Mesenchymal stem cell (in vitro differentiated cells and primary cell): ENCODE measurements at regions not wholly inside any gene's neighbourhood (a gene's known extent, or its start where the extent isn't known, plus 50 kb on each side); places are given as distances from the start of the nearest gene placed in this dataset.

Experiments used
- DNase-seq: peaks from one replicate; pipeline ENCODE4 v3.0.0-alpha.2; 2013
- H2AFZ ChIP-seq: one replicate; pipeline ENCODE4 v1.6.1; 2013; ENCODE audit warnings: low read depth, mild to moderate bottlenecking, control low read depth, inconsistent platforms, low read length, moderate library complexity
- H2AK5ac ChIP-seq: 2 replicates; pipeline ENCODE4 v1.6.1; 2013; ENCODE audit warnings: low read length, moderate library complexity, mild to moderate bottlenecking, inconsistent platforms; ENCODE audit not compliant: severe bottlenecking
- H2BK120ac ChIP-seq: one replicate; pipeline ENCODE4 v1.6.1; 2013; ENCODE audit warnings: low read depth, mild to moderate bottlenecking, inconsistent platforms, low read length, moderate library complexity
- H2BK12ac ChIP-seq, 2 experiments: one replicate each; pipeline ENCODE4 v1.6.1; 2013; ENCODE audit warnings: inconsistent platforms in 2 of 2, low read length in 2 of 2, mild to moderate bottlenecking in 2 of 2, moderate library complexity in 2 of 2, control low read depth in 1 of 2
- H2BK15ac ChIP-seq: one replicate; pipeline ENCODE4 v1.6.1; 2013; ENCODE audit warnings: mild to moderate bottlenecking, low read depth, inconsistent platforms; ENCODE audit not compliant: poor library complexity, severe bottlenecking
- H2BK5ac ChIP-seq: 2 replicates; pipeline ENCODE4 v1.6.1; 2013; ENCODE audit warnings: low read depth, mild to moderate bottlenecking, low read length, control low read depth, inconsistent platforms; ENCODE audit not compliant: poor library complexity, severe bottlenecking
- H3K14ac ChIP-seq, 2 experiments: one replicate each; pipeline ENCODE4 v1.6.1; 2013; ENCODE audit warnings: inconsistent platforms in 2 of 2, low read length in 2 of 2, control low read depth in 1 of 2, mild to moderate bottlenecking in 1 of 2, moderate library complexity in 1 of 2
- H3K18ac ChIP-seq, 2 experiments: one replicate each; pipeline ENCODE4 v1.6.1; 2013; ENCODE audit warnings: inconsistent platforms in 2 of 2, low read length in 2 of 2, control low read depth in 1 of 2, low read depth in 1 of 2, mild to moderate bottlenecking in 1 of 2
- H3K23ac ChIP-seq, 2 experiments: one replicate each; pipeline ENCODE4 v1.6.1; 2013; ENCODE audit warnings: inconsistent platforms in 2 of 2, low read length in 2 of 2, mild to moderate bottlenecking in 2 of 2, moderate library complexity in 2 of 2, control low read depth in 1 of 2
- H3K27ac ChIP-seq: 2 replicates; pipeline ENCODE4 v1.5.1; 2013; ENCODE audit warnings: mild to moderate bottlenecking, moderate library complexity, low read length, control low read depth, inconsistent platforms; ENCODE audit not compliant: poor library complexity, severe bottlenecking
- H3K27me3 ChIP-seq, 2 experiments: 2 replicates each; pipeline versions ENCODE4 v1.6.1 to v1.7.0; 2013; ENCODE audit warnings: low read length in 2 of 2, mild to moderate bottlenecking in 2 of 2, moderate library complexity in 2 of 2, control low read depth in 1 of 2, inconsistent platforms in 1 of 2; ENCODE audit not compliant: control insufficient read depth in 1 of 2, insufficient read depth in 1 of 2
- H3K36me3 ChIP-seq, 2 experiments: 2 replicates each; pipeline versions ENCODE4 v1.6.1 to v1.7.0; 2013; ENCODE audit warnings: low read length in 2 of 2, control low read depth in 1 of 2, inconsistent platforms in 1 of 2, low read depth in 1 of 2, mild to moderate bottlenecking in 1 of 2; ENCODE audit not compliant: insufficient read depth in 2 of 2, control insufficient read depth in 1 of 2
- H3K4ac ChIP-seq, 2 experiments: one replicate each; pipeline ENCODE4 v1.6.1; 2013; ENCODE audit warnings: inconsistent platforms in 2 of 2, low read length in 2 of 2, mild to moderate bottlenecking in 2 of 2, moderate library complexity in 2 of 2, control low read depth in 1 of 2, low read depth in 1 of 2
- H3K4me1 ChIP-seq: 2 replicates; pipeline ENCODE4 v1.6.1; 2013; ENCODE audit warnings: low read depth, low read length, control low read depth; ENCODE audit not compliant: control insufficient read depth, insufficient read depth
- H3K4me2 ChIP-seq: 2 replicates; pipeline ENCODE4 v1.6.1; 2013; ENCODE audit warnings: low read length, mild to moderate bottlenecking, inconsistent platforms; ENCODE audit not compliant: poor library complexity, severe bottlenecking
- H3K4me3 ChIP-seq, 2 experiments: 2 replicates each; pipeline versions ENCODE4 v1.5.1 to v1.7.0; 2013; ENCODE audit warnings: low read length in 2 of 2, mild to moderate bottlenecking in 2 of 2, control low read depth in 1 of 2, low read depth in 1 of 2; ENCODE audit not compliant: insufficient read depth in 1 of 2
- H3K79me1 ChIP-seq: replicated peaks from 2 replicates; pipeline ENCODE4 v1.6.1; 2013; ENCODE audit warnings: mild to moderate bottlenecking, control low read depth, low read length, inconsistent platforms; ENCODE audit not compliant: poor library complexity, severe bottlenecking
- H3K9ac ChIP-seq: 2 replicates; pipeline ENCODE4 v1.7.0; 2013; ENCODE audit warnings: mild to moderate bottlenecking, low read length, moderate library complexity
- H3K9me3 ChIP-seq: 2 replicates; pipeline ENCODE4 v1.7.0; 2013; ENCODE audit warnings: mild to moderate bottlenecking, low read length; ENCODE audit not compliant: control insufficient read depth
- H4K8ac ChIP-seq: one replicate; pipeline ENCODE4 v1.6.1; 2013; ENCODE audit warnings: inconsistent platforms, mild to moderate bottlenecking, low read length, moderate library complexity
- H4K91ac ChIP-seq: one replicate; pipeline ENCODE4 v1.6.1; 2013; ENCODE audit warnings: mild to moderate bottlenecking, low read length, inconsistent platforms
- WGBS: methylation state at CpG from one replicate; pipeline ENCODE4 v1.1.7; 2013; ENCODE audit warnings: mixed read lengths; 5-methylcytosine and 5-hydroxymethylcytosine counted together

GRCh38 chr4:138919094-138919936 is 96.3 kb upstream of the NOCT start:
- peak; percentile 83 for DNase-seq
- H3K18ac ChIP-seq, result no peak overlapping the region
- H3K9ac ChIP-seq, result peak overlapping the region; percentile 77
- no peak overlapping the region for H4K8ac ChIP-seq
- H3K14ac ChIP-seq, result no peak overlapping the region
- H4K91ac ChIP-seq, result no peak overlapping the region
- no peaks in the 10 kb centered on the region for H3K36me3 ChIP-seq
- no peak overlapping the region for H3K27ac ChIP-seq
- H3K4ac ChIP-seq, result no peak overlapping the region
- WGBS, result 46% methylated on average over 23 of the region's 27 CpGs
- peak overlapping the region in 1 of 2 experiments; percentile 39 for H3K4me3 ChIP-seq
- H3K4me2 ChIP-seq, result peak overlapping the region; percentile 32
- H2AK5ac ChIP-seq, result peak overlapping the region; percentile 47
- H3K9me3 ChIP-seq, result no peaks in the 10 kb centered on the region
- H2BK120ac ChIP-seq, result no peak overlapping the region
- H2BK5ac ChIP-seq, result no peak overlapping the region
- H3K79me1 ChIP-seq, result no peaks in the 10 kb centered on the region
- H2BK15ac ChIP-seq, result no peak overlapping the region
- H3K23ac ChIP-seq, result no peak overlapping the region
- no peak overlapping the region for H2AFZ ChIP-seq
- H3K27me3 ChIP-seq, result no peaks in the 10 kb centered on the region
- H2BK12ac ChIP-seq, result no peak overlapping the region
- peaks cover 4% of the 10 kb centered on the region for H3K4me1 ChIP-seq

GRCh38 chr4:138918169-138918869 is 97.3 kb upstream of the NOCT start:
- 92% methylated on average over 15 of the region's 15 CpGs for WGBS
- Histone ChIP-seq H4K91ac (no peak overlapping the region), H3K4me1 (peaks cover 4% of the 10 kb centered on the region), H2BK5ac (no peak overlapping the region), H2BK12ac (no peak overlapping the region), H4K8ac (no peak overlapping the region), H2AFZ (no peak overlapping the region), H2AK5ac (peak overlapping the region; percentile 13), H3K4me2 (no peak overlapping the region), H3K79me1 (no peaks in the 10 kb centered on the region), H3K18ac (no peak overlapping the region), H3K27ac (no peak overlapping the region), H3K4ac (no peak overlapping the region), H3K4me3 (peak overlapping the region in 1 of 2 experiments; percentile 39), H3K27me3 (no peaks in the 10 kb centered on the region), H3K14ac (no peak overlapping the region), H3K9ac (peak overlapping the region; percentile 77), H2BK15ac (no peak overlapping the region), H3K9me3 (no peaks in the 10 kb centered on the region), H2BK120ac (no peak overlapping the region), H3K23ac (no peak overlapping the region), H3K36me3 (no peaks in the 10 kb centered on the region)
- DNase-seq, result no peak

GRCh38 chr4:138916763-138917162 is 98.8 kb upstream of the NOCT start:
- H2BK15ac ChIP-seq, result no peak overlapping the region
- H3K9ac ChIP-seq, result no peak overlapping the region
- no peak overlapping the region for H4K8ac ChIP-seq
- H2AFZ ChIP-seq, result no peak overlapping the region
- no peak overlapping the region for H4K91ac ChIP-seq
- no peak overlapping the region for H2BK120ac ChIP-seq
- no peak overlapping the region for H3K4ac ChIP-seq
- no peak overlapping the region for H3K18ac ChIP-seq
- no peak overlapping the region for H2BK12ac ChIP-seq
- H2AK5ac ChIP-seq, result no peak overlapping the region
- no peak overlapping the region for H3K4me2 ChIP-seq
- no peaks in the 10 kb centered on the region for H3K27me3 ChIP-seq
- no peaks in the 10 kb centered on the region for H3K79me1 ChIP-seq
- WGBS, result 100% methylated on average over 1 of the region's 1 CpG
- H2BK5ac ChIP-seq, result no peak overlapping the region
- H3K36me3 ChIP-seq, result no peaks in the 10 kb centered on the region
- DNase-seq, result no peak
- no peak overlapping the region for H3K4me3 ChIP-seq
- no peaks in the 10 kb centered on the region for H3K9me3 ChIP-seq
- no peak overlapping the region for H3K27ac ChIP-seq
- H3K23ac ChIP-seq, result no peak overlapping the region
- peaks cover 6% of the 10 kb centered on the region for H3K4me1 ChIP-seq
- no peak overlapping the region for H3K14ac ChIP-seq

GRCh38 chr4:138915756-138916155 is 99.8 kb upstream of the NOCT start:
- peaks cover 12% of the 10 kb centered on the region for H3K4me1 ChIP-seq
- no peak overlapping the region for H3K9ac ChIP-seq
- no peak overlapping the region for H2AK5ac ChIP-seq
- no peak for DNase-seq
- H3K4me3 ChIP-seq, result no peak overlapping the region
- H3K27me3 ChIP-seq, result no peaks in the 10 kb centered on the region
- no peaks in the 10 kb centered on the region for H3K36me3 ChIP-seq
- no peak overlapping the region for H4K8ac ChIP-seq
- H2AFZ ChIP-seq, result no peak overlapping the region
- no peaks in the 10 kb centered on the region for H3K79me1 ChIP-seq
- no peak overlapping the region for H3K14ac ChIP-seq
- H3K18ac ChIP-seq, result no peak overlapping the region
- no peak overlapping the region for H4K91ac ChIP-seq
- H3K27ac ChIP-seq, result no peak overlapping the region
- no peaks in the 10 kb centered on the region for H3K9me3 ChIP-seq
- H3K4me2 ChIP-seq, result no peak overlapping the region
- H2BK12ac ChIP-seq, result no peak overlapping the region
- no peak overlapping the region for H2BK15ac ChIP-seq
- H2BK5ac ChIP-seq, result no peak overlapping the region
- H3K23ac ChIP-seq, result no peak overlapping the region
- no peak overlapping the region for H2BK120ac ChIP-seq
- H3K4ac ChIP-seq, result no peak overlapping the region
